ENCODE measurements at regions not wholly inside any gene's neighbourhood (a gene's known extent, or its start where the extent isn't known, plus 50 kb on each side); places are given as distances from the start of the nearest gene placed in this dataset.
"Not testable (repeated sequence)": the region's sequence is repeated elsewhere in the genome, so short reads cannot be mapped to it uniquely, and the experiment has no call there.

DNA sequence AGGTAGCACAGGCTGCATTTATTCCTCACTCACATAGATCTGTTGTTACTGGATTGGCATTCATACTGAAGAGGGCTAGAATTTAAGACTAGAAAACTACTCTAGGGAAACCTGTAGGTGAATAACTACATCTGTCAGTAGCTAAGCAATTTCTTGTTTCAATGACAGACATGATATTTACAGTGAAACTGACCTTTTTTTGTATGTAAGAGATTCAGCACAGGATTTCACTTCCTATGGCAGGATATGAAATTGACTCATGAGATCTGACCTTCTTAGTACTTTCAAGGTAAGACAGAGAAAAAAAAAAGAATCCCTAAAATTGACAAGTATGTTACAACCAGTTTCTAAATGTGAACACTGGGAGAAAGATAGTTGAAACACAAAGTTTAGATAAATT, 189.8 kb upstream of the SLC16A7 start:
- Histone ChIP-seq H3K36me3 (ENCODE audit: insufficient read depth, low read length) (no peaks in the 10 kb centered on the region), H3K27me3 (ENCODE audit: control insufficient read depth in 1 of 2, insufficient read depth in 2 of 2, low read length in 2 of 2) (no peaks in the 10 kb centered on the region), H3K4me3 (ENCODE audit: low read depth in 1 of 2, low read length in 2 of 2) (no peak overlapping the region), H3K4me1 (ENCODE audit: insufficient read depth, low read length) (no peaks in the 10 kb centered on the region), H3K9me3 (ENCODE audit: low read length) (no peaks in the 10 kb centered on the region), H3K27ac (ENCODE audit: low read depth, low read length) (no peak overlapping the region), H3K9ac (ENCODE audit: low read length) (no peak overlapping the region)

DNA sequence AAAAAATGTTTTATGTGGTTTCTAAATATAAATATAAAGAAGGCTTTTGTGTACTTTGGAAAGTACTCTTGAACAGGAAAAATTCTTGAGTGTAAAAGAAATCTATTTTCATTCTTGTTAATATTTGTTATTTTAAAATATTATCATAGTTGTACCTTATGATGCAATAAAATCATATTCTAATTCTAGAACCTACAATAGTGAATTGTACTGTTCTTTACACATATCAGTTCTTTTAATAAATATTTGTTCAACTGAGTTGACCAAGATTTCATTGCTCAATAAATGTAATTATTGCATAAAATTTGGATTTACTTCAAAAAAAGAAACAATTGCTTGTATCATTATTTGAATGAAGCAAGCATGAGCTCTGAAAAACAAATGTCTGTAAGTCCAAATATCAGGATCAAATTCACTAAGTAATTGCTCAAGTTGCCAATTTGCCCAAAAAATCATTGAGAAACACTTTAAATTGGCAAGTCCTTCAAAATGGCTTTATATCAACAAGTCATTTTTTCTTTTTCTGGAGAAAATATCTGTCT, 191.6 kb upstream of the SLC16A7 start:
- Histone ChIP-seq H3K9me3 (ENCODE audit: low read length) (no peaks in the 10 kb centered on the region), H3K27me3 (ENCODE audit: control insufficient read depth in 1 of 2, insufficient read depth in 2 of 2, low read length in 2 of 2) (no peaks in the 10 kb centered on the region), H3K9ac (ENCODE audit: low read length) (no peak overlapping the region), H3K36me3 (ENCODE audit: insufficient read depth, low read length) (no peaks in the 10 kb centered on the region), H3K4me1 (ENCODE audit: insufficient read depth, low read length) (no peaks in the 10 kb centered on the region), H3K4me3 (ENCODE audit: low read depth in 1 of 2, low read length in 2 of 2) (no peak overlapping the region), H3K27ac (ENCODE audit: low read depth, low read length) (no peak overlapping the region)

DNA sequence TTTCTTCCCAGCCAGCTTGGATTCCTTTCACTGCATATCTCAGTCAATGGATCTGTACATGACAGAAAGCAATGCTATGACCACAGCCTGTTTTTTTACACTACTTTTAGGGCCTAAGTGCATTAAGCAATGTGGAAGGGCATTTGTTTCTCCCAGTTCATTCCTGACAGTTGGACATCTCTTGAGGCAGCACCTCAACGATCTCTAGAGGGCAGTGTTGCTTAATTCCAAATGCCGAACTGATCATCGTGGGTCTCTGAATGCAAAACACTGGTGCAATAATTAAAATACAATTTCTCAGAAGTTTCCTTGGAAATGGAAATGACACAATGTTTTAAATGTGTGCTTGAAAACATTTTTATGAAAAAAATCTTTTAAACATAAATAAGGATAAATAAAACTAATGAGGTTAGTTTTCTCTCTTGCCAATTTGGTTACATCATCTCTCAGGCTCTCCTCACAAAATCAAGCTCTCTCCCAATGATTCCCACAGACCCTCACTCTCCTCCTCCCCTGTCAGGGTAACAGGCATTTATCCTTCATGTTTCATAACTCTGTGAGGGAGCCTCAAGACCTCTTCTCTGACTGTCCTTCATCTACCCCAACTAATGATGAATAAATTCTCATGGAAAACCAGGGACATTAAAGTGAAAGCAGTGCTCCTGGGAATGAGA, 192.4 kb upstream of the SLC16A7 start:
- H3K27me3 ChIP-seq (ENCODE audit: control insufficient read depth in 1 of 2, insufficient read depth in 2 of 2, low read length in 2 of 2) = no peaks in the 10 kb centered on the region
- no peak overlapping the region for H3K4me3 ChIP-seq (ENCODE audit: low read depth in 1 of 2, low read length in 2 of 2)
- H3K4me1 ChIP-seq (ENCODE audit: insufficient read depth, low read length) = no peaks in the 10 kb centered on the region
- H3K9me3 ChIP-seq (ENCODE audit: low read length) = no peaks in the 10 kb centered on the region
- no peak overlapping the region for H3K9ac ChIP-seq (ENCODE audit: low read length)
- H3K36me3 ChIP-seq (ENCODE audit: insufficient read depth, low read length) = no peaks in the 10 kb centered on the region
- no peak overlapping the region for H3K27ac ChIP-seq (ENCODE audit: low read depth, low read length)

DNA sequence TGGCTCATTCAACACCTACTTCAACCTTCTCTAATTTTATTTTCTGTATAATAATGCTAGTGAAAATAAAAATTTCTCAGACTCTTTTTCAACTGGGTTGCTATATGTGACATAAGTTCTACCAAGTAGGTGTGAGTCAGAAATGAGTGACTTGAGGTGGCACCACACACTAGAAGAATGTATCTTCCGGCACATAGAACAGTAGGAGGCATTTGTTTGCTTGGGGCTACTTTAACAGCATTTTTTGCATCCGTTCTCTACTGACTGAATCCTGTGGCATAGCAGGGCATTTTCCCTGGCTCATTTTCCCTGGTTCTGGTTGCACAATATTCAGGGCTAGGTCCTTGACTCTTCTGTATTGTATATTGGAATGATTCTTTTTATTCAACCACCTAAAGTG, 194.0 kb upstream of the SLC16A7 start:
- Histone ChIP-seq H3K36me3 (ENCODE audit: insufficient read depth, low read length) (no peaks in the 10 kb centered on the region), H3K4me3 (ENCODE audit: low read depth in 1 of 2, low read length in 2 of 2) (no peak overlapping the region), H3K9me3 (ENCODE audit: low read length) (no peaks in the 10 kb centered on the region), H3K27me3 (ENCODE audit: control insufficient read depth in 1 of 2, insufficient read depth in 2 of 2, low read length in 2 of 2) (no peaks in the 10 kb centered on the region), H3K9ac (ENCODE audit: low read length) (no peak overlapping the region), H3K27ac (ENCODE audit: low read depth, low read length) (no peak overlapping the region), H3K4me1 (ENCODE audit: insufficient read depth, low read length) (no peaks in the 10 kb centered on the region)

DNA sequence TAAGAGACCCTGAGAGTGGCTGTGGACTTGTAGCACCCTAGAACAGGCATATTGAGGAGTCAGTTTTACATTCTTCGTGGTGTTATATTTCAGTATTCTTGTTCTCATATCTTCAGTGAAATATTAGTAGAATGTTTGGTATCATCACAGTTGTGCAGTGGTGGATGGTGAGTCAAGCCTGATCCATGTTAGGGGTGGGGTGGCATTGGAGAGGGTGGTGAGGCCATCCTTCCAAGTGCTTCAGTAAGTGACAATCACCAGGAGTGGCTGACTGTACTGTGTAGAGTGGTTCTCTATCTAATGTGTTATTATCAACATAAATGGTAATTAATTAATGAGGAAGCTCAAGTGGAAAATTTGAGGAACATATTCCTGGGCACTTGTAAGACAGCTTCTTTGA, 197.7 kb upstream of the SLC16A7 start:
- no peak overlapping the region for H3K9ac ChIP-seq (ENCODE audit: low read length)
- no peak overlapping the region for H3K27ac ChIP-seq (ENCODE audit: low read depth, low read length)
- no peak overlapping the region for H3K4me3 ChIP-seq (ENCODE audit: low read depth in 1 of 2, low read length in 2 of 2)
- no peaks in the 10 kb centered on the region for H3K4me1 ChIP-seq (ENCODE audit: insufficient read depth, low read length)
- no peaks in the 10 kb centered on the region for H3K9me3 ChIP-seq (ENCODE audit: low read length)
- H3K27me3 ChIP-seq (ENCODE audit: control insufficient read depth in 1 of 2, insufficient read depth in 2 of 2, low read length in 2 of 2) = no peaks in the 10 kb centered on the region
- no peaks in the 10 kb centered on the region for H3K36me3 ChIP-seq (ENCODE audit: insufficient read depth, low read length)

DNA sequence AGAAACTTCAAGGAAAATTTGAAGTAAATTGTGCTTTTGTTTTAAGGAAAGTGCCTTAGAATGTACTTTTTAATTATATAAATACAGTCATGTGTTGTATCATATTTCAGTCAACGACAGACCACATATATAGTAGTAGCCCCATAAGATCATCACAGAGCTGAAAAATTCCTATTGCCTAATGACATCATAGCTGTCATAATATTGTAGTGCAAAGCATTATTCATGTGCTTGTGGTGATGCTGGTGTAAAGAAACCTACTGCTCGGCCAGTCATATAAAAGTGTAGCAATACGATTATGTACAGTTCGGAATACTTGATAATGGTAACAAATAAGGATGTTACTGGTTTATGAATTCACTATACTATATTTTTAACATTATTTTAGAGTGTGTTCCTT, 198.9 kb upstream of the SLC16A7 start:
- Histone ChIP-seq H3K27me3 (ENCODE audit: control insufficient read depth in 1 of 2, insufficient read depth in 2 of 2, low read length in 2 of 2) (no peaks in the 10 kb centered on the region), H3K9me3 (ENCODE audit: low read length) (no peaks in the 10 kb centered on the region), H3K27ac (ENCODE audit: low read depth, low read length) (no peak overlapping the region), H3K9ac (ENCODE audit: low read length) (no peak overlapping the region), H3K4me3 (ENCODE audit: low read depth in 1 of 2, low read length in 2 of 2) (no peak overlapping the region), H3K4me1 (ENCODE audit: insufficient read depth, low read length) (no peaks in the 10 kb centered on the region), H3K36me3 (ENCODE audit: insufficient read depth, low read length) (no peaks in the 10 kb centered on the region)

DNA sequence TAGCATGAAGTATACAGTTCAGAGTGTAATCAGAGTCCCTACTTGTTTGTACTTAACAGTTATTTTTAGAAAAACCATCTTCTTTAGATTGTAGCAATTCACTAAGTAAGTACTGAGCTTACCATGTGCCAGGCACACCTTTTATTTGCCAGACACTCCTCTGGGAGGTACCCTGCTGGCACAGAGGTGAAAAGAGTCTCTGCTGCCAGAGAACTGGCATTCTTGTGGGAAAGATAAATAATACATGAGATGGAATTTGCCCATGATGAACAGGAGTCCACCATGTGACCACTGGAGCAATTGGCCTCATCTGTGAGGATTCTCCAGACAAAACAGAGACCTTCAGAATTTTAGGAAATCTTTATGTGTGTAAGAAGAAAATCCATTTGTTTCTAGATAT, 199.3 kb upstream of the SLC16A7 start:
- Histone ChIP-seq H3K36me3 (ENCODE audit: insufficient read depth, low read length) (no peaks in the 10 kb centered on the region), H3K27me3 (ENCODE audit: control insufficient read depth in 1 of 2, insufficient read depth in 2 of 2, low read length in 2 of 2) (no peaks in the 10 kb centered on the region), H3K4me3 (ENCODE audit: low read depth in 1 of 2, low read length in 2 of 2) (no peak overlapping the region), H3K9ac (ENCODE audit: low read length) (no peak overlapping the region), H3K4me1 (ENCODE audit: insufficient read depth, low read length) (no peaks in the 10 kb centered on the region), H3K9me3 (ENCODE audit: low read length) (no peaks in the 10 kb centered on the region), H3K27ac (ENCODE audit: low read depth, low read length) (no peak overlapping the region)

DNA sequence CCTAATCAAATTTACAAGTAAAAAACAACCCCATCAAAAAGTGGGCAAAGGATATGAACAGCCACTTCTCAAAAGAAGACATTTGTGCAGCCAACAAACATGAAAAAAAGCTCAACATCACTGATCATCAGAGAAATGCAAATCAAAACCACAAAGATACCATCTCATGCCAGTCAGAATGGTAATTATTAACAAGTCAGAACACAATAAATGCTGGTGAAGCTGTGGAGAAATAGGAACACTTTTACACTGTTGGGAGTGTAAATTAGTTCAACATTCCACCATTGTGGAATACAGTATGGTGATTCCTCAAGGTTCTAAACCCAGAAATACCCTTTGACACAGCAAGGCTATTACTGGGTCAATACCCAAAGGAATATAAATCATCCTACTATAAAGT, 200.5 kb upstream of the SLC16A7 start:
- not testable (repeated sequence) for H3K4me1 ChIP-seq (ENCODE audit: insufficient read depth, low read length); H3K9me3 ChIP-seq (ENCODE audit: low read length); H3K4me3 ChIP-seq (ENCODE audit: low read depth in 1 of 2, low read length in 2 of 2); H3K27ac ChIP-seq (ENCODE audit: low read depth, low read length); H3K9ac ChIP-seq (ENCODE audit: low read length); H3K36me3 ChIP-seq (ENCODE audit: insufficient read depth, low read length); H3K27me3 ChIP-seq (ENCODE audit: control insufficient read depth in 1 of 2, insufficient read depth in 2 of 2, low read length in 2 of 2)

DNA sequence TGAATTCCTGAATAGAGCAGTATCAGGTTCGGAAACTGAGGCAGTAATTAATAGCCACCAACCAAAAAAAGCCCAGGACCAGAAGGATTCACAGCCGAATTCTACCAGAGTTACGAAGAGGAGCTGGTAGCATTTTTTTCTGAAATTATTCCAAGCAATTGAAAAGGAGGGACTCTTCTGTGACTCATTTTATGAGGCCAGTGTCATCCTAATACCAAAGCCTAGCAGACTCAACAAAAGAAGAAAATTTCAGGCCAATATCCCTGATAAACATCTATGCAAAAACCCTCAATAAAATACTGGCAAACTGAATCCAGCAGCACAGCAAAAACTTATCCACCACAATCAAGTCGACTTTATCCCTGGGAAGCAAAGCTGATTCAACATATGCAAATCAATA, 202.3 kb upstream of the SLC16A7 start:
- Histone ChIP-seq H3K9ac (ENCODE audit: low read length) (no peak overlapping the region), H3K27ac (ENCODE audit: low read depth, low read length) (no peak overlapping the region), H3K36me3 (ENCODE audit: insufficient read depth, low read length) (no peaks in the 10 kb centered on the region), H3K27me3 (ENCODE audit: control insufficient read depth in 1 of 2, insufficient read depth in 2 of 2, low read length in 2 of 2) (no peaks in the 10 kb centered on the region), H3K4me1 (ENCODE audit: insufficient read depth, low read length) (no peaks in the 10 kb centered on the region), H3K4me3 (ENCODE audit: low read depth in 1 of 2, low read length in 2 of 2) (no peak overlapping the region), H3K9me3 (ENCODE audit: low read length) (no peaks in the 10 kb centered on the region)

DNA sequence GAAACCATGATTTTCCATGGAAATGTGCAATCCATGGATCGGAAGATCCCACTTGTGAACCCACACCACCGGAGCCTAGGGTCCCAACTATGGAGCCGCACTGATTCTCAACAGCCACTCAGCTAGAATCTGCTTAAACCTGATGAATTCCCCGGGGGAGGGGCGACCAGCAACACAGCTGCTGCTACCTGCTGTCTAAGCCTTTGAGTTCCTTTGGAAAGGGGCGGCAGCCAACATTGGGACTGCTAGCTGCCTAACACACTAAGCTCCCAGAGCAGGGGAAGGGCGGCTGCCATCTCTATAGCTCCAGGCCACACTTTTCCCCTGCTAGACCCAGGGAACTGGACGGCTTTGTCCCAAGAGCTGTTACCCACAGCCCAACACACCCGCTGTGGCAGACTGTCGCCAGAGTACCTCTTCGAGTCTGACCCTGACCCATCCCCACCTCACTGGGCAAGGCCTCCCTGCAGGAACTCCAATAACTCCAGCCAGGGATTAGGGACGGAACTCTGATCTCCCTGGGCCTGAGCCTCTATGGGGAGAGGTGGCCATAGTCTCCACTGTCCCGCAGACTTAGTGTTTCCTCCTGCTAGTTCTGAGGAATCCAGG, 205.8 kb upstream of the SLC16A7 start:
- Histone ChIP-seq H3K4me3 (ENCODE audit: low read depth in 1 of 2, low read length in 2 of 2) (no peak overlapping the region), H3K27me3 (ENCODE audit: control insufficient read depth in 1 of 2, insufficient read depth in 2 of 2, low read length in 2 of 2) (no peaks in the 10 kb centered on the region), H3K36me3 (ENCODE audit: insufficient read depth, low read length) (no peaks in the 10 kb centered on the region), H3K4me1 (ENCODE audit: insufficient read depth, low read length) (no peaks in the 10 kb centered on the region), H3K27ac (ENCODE audit: low read depth, low read length) (no peak overlapping the region), H3K9me3 (ENCODE audit: low read length) (no peaks in the 10 kb centered on the region), H3K9ac (ENCODE audit: low read length) (no peak overlapping the region)

DNA sequence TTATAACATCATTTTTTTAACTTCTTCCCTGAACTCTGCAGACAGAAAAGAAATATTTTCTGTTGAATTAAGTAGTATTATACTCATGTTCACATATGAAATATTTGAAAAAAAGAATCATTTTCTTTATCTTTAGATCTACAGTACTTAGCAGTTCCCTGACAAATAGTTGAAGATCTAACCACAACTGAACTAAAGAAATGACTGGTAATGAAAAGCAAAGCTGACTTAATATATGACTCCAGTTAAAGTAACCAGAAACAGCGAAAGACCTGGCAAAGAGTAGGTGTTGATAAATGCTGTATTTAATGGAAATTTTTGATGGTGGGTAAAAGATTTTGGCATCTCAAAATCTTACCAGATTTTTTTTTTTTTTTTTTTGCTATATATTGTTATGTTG, 207.1 kb upstream of the SLC16A7 start:
- no peak overlapping the region for H3K4me3 ChIP-seq (ENCODE audit: low read depth in 1 of 2, low read length in 2 of 2)
- H3K27me3 ChIP-seq (ENCODE audit: control insufficient read depth in 1 of 2, insufficient read depth in 2 of 2, low read length in 2 of 2) = no peaks in the 10 kb centered on the region
- no peaks in the 10 kb centered on the region for H3K36me3 ChIP-seq (ENCODE audit: insufficient read depth, low read length)
- no peak overlapping the region for H3K9ac ChIP-seq (ENCODE audit: low read length)
- H3K9me3 ChIP-seq (ENCODE audit: low read length) = no peaks in the 10 kb centered on the region
- no peak overlapping the region for H3K27ac ChIP-seq (ENCODE audit: low read depth, low read length)
- no peaks in the 10 kb centered on the region for H3K4me1 ChIP-seq (ENCODE audit: insufficient read depth, low read length)

DNA sequence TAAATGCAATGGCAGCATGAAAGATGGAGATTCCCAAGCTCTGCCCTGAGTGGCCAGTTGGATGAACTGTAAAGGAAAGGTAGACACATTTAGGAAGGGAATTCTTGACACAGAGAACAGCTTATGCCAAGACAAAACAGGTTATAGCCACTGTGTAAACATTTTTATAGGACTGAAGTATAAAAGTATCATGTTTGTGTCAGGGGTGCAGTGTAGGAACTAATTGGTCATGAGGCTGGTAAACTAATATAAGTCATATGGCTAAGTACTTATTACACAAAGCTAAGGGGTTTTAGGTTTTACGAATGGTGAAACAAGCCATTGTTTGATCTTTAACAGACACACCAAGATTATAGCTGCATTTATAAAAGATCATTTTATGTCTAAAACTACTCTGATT, 207.7 kb upstream of the SLC16A7 start:
- no peaks in the 10 kb centered on the region for H3K4me1 ChIP-seq (ENCODE audit: insufficient read depth, low read length)
- H3K9me3 ChIP-seq (ENCODE audit: low read length) = no peaks in the 10 kb centered on the region
- no peak overlapping the region for H3K4me3 ChIP-seq (ENCODE audit: low read depth in 1 of 2, low read length in 2 of 2)
- no peak overlapping the region for H3K9ac ChIP-seq (ENCODE audit: low read length)
- no peaks in the 10 kb centered on the region for H3K27me3 ChIP-seq (ENCODE audit: control insufficient read depth in 1 of 2, insufficient read depth in 2 of 2, low read length in 2 of 2)
- no peak overlapping the region for H3K27ac ChIP-seq (ENCODE audit: low read depth, low read length)
- no peaks in the 10 kb centered on the region for H3K36me3 ChIP-seq (ENCODE audit: insufficient read depth, low read length)

All from muscle layer of colon (tissue), 2 donors.